ENCODE measurements at regions not wholly inside any gene's neighbourhood (a gene's known extent, or its start where the extent isn't known, plus 50 kb on each side); places are given as distances from the start of the nearest gene placed in this dataset.
A peak's percentile ranks its signal among the peaks of the same experiment; 100 is the strongest.

GRCh38 chr3:20914310-20914709, 728.3 kb upstream of the SGO1 start:
- FAIRE-seq (no peak), DNase-seq (ENCODE audit: low read depth) (no peak)
- no peak for TF ChIP-seq CTCF (IDR thresholded peaks at IDR 0.05; ENCODE audit: insufficient read depth, low read length, severe bottlenecking)
- Histone ChIP-seq H3K27me3 (ENCODE audit: control insufficient read depth, insufficient read depth, low read length) (no peaks in the 10 kb centered on the region), H3K36me3 (ENCODE audit: control insufficient read depth, insufficient read depth, low read length) (no peaks in the 10 kb centered on the region), H3K4me3 (ENCODE audit: low read depth, low read length) (no peak overlapping the region)

GRCh38 chr3:20912406-20912805, 726.4 kb upstream of the SGO1 start:
- no peaks in the 10 kb centered on the region for H3K27me3 ChIP-seq (ENCODE audit: control insufficient read depth, insufficient read depth, low read length)
- H3K36me3 ChIP-seq (ENCODE audit: control insufficient read depth, insufficient read depth, low read length): no peaks in the 10 kb centered on the region
- DNase-seq (ENCODE audit: low read depth): no peak
- no peak for TF ChIP-seq CTCF (IDR thresholded peaks at IDR 0.05; ENCODE audit: insufficient read depth, low read length, severe bottlenecking)
- FAIRE-seq: no peak
- no peak overlapping the region for H3K4me3 ChIP-seq (ENCODE audit: low read depth, low read length)

GRCh38 chr3:20909511-20909910, 723.5 kb upstream of the SGO1 start:
- DNase-seq (ENCODE audit: low read depth) (peak; percentile 5), FAIRE-seq (no peak)
- Histone ChIP-seq H3K27me3 (ENCODE audit: control insufficient read depth, insufficient read depth, low read length) (no peaks in the 10 kb centered on the region), H3K36me3 (ENCODE audit: control insufficient read depth, insufficient read depth, low read length) (no peaks in the 10 kb centered on the region), H3K4me3 (ENCODE audit: low read depth, low read length) (no peak overlapping the region)
- TF ChIP-seq CTCF (IDR thresholded peaks at IDR 0.05; ENCODE audit: insufficient read depth, low read length, severe bottlenecking): no peak

- FAIRE-seq: no peak
- Histone ChIP-seq H3K4me3 (ENCODE audit: low read depth, low read length) (no peak overlapping the region), H3K27me3 (ENCODE audit: control insufficient read depth, insufficient read depth, low read length) (no peaks in the 10 kb centered on the region), H3K36me3 (ENCODE audit: control insufficient read depth, insufficient read depth, low read length) (no peaks in the 10 kb centered on the region)
- TF ChIP-seq CTCF (IDR thresholded peaks at IDR 0.05; ENCODE audit: insufficient read depth, low read length, severe bottlenecking): no peak
- DNase-seq (ENCODE audit: low read depth): peak; percentile 62
These were observed 719.3 kb upstream of the SGO1 start for GRCh38 chr3:20905210-20905805.

- FAIRE-seq (no peak), DNase-seq (ENCODE audit: low read depth) (no peak)
- no peak for TF ChIP-seq CTCF (IDR thresholded peaks at IDR 0.05; ENCODE audit: insufficient read depth, low read length, severe bottlenecking)
- H3K4me3 ChIP-seq (ENCODE audit: low read depth, low read length): no peak overlapping the region
- no peaks in the 10 kb centered on the region for H3K36me3 ChIP-seq (ENCODE audit: control insufficient read depth, insufficient read depth, low read length)
- H3K27me3 ChIP-seq (ENCODE audit: control insufficient read depth, insufficient read depth, low read length): no peaks in the 10 kb centered on the region
These were observed 718.7 kb upstream of the SGO1 start for GRCh38 chr3:20904671-20905070.

- Histone ChIP-seq H3K36me3 (ENCODE audit: control insufficient read depth, insufficient read depth, low read length) (no peaks in the 10 kb centered on the region), H3K27me3 (ENCODE audit: control insufficient read depth, insufficient read depth, low read length) (no peaks in the 10 kb centered on the region), H3K4me3 (ENCODE audit: low read depth, low read length) (no peak overlapping the region)
- DNase-seq (ENCODE audit: low read depth): no peak
- no peak for TF ChIP-seq CTCF (IDR thresholded peaks at IDR 0.05; ENCODE audit: insufficient read depth, low read length, severe bottlenecking)
- FAIRE-seq: no peak
These were observed 713.0 kb upstream of the SGO1 start for GRCh38 chr3:20898962-20899361.

All from bronchial epithelial cell (primary cell).